Neural crest cell (in vitro differentiated cells): ENCODE measurements at regions not wholly inside any gene's neighbourhood (a gene's known extent, or its start where the extent isn't known, plus 50 kb on each side); places are given as distances from the start of the nearest gene placed in this dataset.

Source experiments
- DNase-seq: peaks from one replicate; pipeline ENCODE4 v3.0.0; 2021; ENCODE audit warnings: low read depth, mixed read lengths, low spot score
- H3K27ac Mint-ChIP-seq: one replicate; pipeline ENCODE4 v1.8.0; 2021; ENCODE audit warnings: mild to moderate bottlenecking, mixed read lengths; ENCODE audit not compliant: unreplicated experiment
- H3K27me3 Mint-ChIP-seq: 2 replicates; pipeline ENCODE4 v1.8.0; 2021; ENCODE audit warnings: low read depth, mild to moderate bottlenecking, mixed read lengths
- H3K36me3 Mint-ChIP-seq: 2 replicates; pipeline ENCODE4 v1.8.0; 2021; ENCODE audit warnings: low read depth, mild to moderate bottlenecking, mixed read lengths
- H3K4me1 Mint-ChIP-seq: 2 replicates; pipeline ENCODE4 v1.8.0; 2021; ENCODE audit warnings: mixed read lengths
- H3K4me3 Mint-ChIP-seq: one replicate; pipeline ENCODE4 v1.8.0; 2021; ENCODE audit warnings: mild to moderate bottlenecking, mixed read lengths
- H3K9me3 Mint-ChIP-seq: 2 replicates; pipeline ENCODE4 v1.8.0; 2021; ENCODE audit warnings: mixed read lengths
- CTCF ChIP-seq: fragments of 200-600 bp; sonication (generic); conservative IDR thresholded peaks from 2 replicates; pipeline ENCODE4 v1.5.0; 2021; ENCODE audit warnings: antibody characterized with exemption, mild to moderate bottlenecking

GRCh38 chr12:125443341-125443740 lies 378.1 kb downstream of the AACS start:
- Mint-ChIP-seq H3K27ac (peak overlapping the region; percentile 52), H3K9me3 (no peaks in the 10 kb centered on the region), H3K36me3 (peaks cover 2% of the 10 kb centered on the region), H3K4me3 (no peak overlapping the region), H3K4me1 (peaks cover 20% of the 10 kb centered on the region), H3K27me3 (peaks cover 56% of the 10 kb centered on the region)
- no peak for TF ChIP-seq CTCF
- no peak for DNase-seq

- Mint-ChIP-seq H3K27ac (no peak overlapping the region), H3K27me3 (peaks cover 17% of the 10 kb centered on the region), H3K4me3 (no peak overlapping the region), H3K9me3 (peaks cover 12% of the 10 kb centered on the region), H3K36me3 (peaks cover 14% of the 10 kb centered on the region), H3K4me1 (peaks cover 17% of the 10 kb centered on the region)
- TF ChIP-seq CTCF, result no peak
- DNase-seq, result no peak
These were observed 386.2 kb downstream of the AACS start for GRCh38 chr12:125451408-125451807.

GRCh38 chr12:125453751-125454150 lies 388.5 kb downstream of the AACS start:
- Mint-ChIP-seq H3K9me3 (peaks cover 12% of the 10 kb centered on the region), H3K36me3 (peaks cover 12% of the 10 kb centered on the region), H3K27me3 (peaks cover 18% of the 10 kb centered on the region), H3K27ac (no peak overlapping the region), H3K4me3 (no peak overlapping the region), H3K4me1 (peaks cover 17% of the 10 kb centered on the region)
- no peak for DNase-seq
- TF ChIP-seq CTCF, result no peak

- TF ChIP-seq CTCF, result no peak
- no peak overlapping the region for H3K27ac Mint-ChIP-seq
- H3K4me3 Mint-ChIP-seq, result no peak overlapping the region
- peaks cover 17% of the 10 kb centered on the region for H3K4me1 Mint-ChIP-seq
- H3K36me3 Mint-ChIP-seq, result peaks cover 9% of the 10 kb centered on the region
- peaks cover 9% of the 10 kb centered on the region for H3K9me3 Mint-ChIP-seq
- DNase-seq, result no peak
- H3K27me3 Mint-ChIP-seq, result peaks cover 18% of the 10 kb centered on the region
These were observed 389.1 kb downstream of the AACS start for GRCh38 chr12:125454291-125454690.

GRCh38 chr12:125454786-125455480 lies 389.7 kb downstream of the AACS start:
- Mint-ChIP-seq H3K27ac (no peak overlapping the region), H3K36me3 (peaks cover 3% of the 10 kb centered on the region), H3K27me3 (peaks cover 18% of the 10 kb centered on the region), H3K9me3 (peaks cover 3% of the 10 kb centered on the region), H3K4me3 (no peak overlapping the region), H3K4me1 (peaks cover 17% of the 10 kb centered on the region)
- DNase-seq, result no peak
- TF ChIP-seq CTCF, result no peak
